Adrenal gland (tissue), 9 donors: ENCODE measurements at regions not wholly inside any gene's neighbourhood (a gene's known extent, or its start where the extent isn't known, plus 50 kb on each side); places are given as distances from the start of the nearest gene placed in this dataset.

Source experiments
- DNase-seq, 7 donors: peaks; one replicate each; pipeline ENCODE4 v3.0.0-alpha.2; 2019 to 2020
- H3K27ac ChIP-seq, 5 donors: fragments of 200-600 bp; sonication (generic) in 4 of 5; 1 replicate in 3 of 5; 2 replicates in 2 of 5; pipeline versions ENCODE4 v1.5.1 to v1.8.0; 2016 to 2020; ENCODE audit warnings: mild to moderate bottlenecking in 1 of 5
- H3K27me3 ChIP-seq: fragments of 200-600 bp; 2 replicates; pipeline ENCODE4 v1.8.0; 2021
- H3K36me3 ChIP-seq, 2 donors: fragments of 200-600 bp; replicated peaks in 1 of 2; 1 replicate in 1 of 2; 2 replicates in 1 of 2; pipeline versions ENCODE4 v1.5.1 to v1.8.0; 2018 to 2022
- H3K4me1 ChIP-seq, 2 donors: fragments of 200-600 bp; replicated peaks in 1 of 2; 1 replicate in 1 of 2; 2 replicates in 1 of 2; pipeline versions ENCODE4 v1.5.1 to v1.8.0; 2018 to 2021
- H3K4me3 ChIP-seq, 4 donors: fragments of 200-600 bp; sonication (generic) in 3 of 4; one replicate each; pipeline ENCODE4 v1.5.1; 2016 to 2018
- H3K9me3 ChIP-seq, 3 donors: fragments of 200-600 bp; sonication (generic) in 1 of 3; replicated peaks in 1 of 3; 1 replicate in 2 of 3; 2 replicates in 1 of 3; pipeline versions ENCODE4 v1.5.1 to v1.8.0; 2016 to 2021
- CTCF ChIP-seq, 6 experiments: fragments of 450-650 bp in 4 of 6; fragments of 200-600 bp in 2 of 6; sonication (generic) in 1 of 6; IDR thresholded peaks; 1 replicate in 5 of 6; 2 replicates in 1 of 6; pipeline versions ENCODE4 v1.5.1 to v1.8.0; 2016 to 2021; ENCODE audit warnings: antibody characterized with exemption in 6 of 6, mild to moderate bottlenecking in 2 of 6, moderate library complexity in 1 of 6
- POLR2A ChIP-seq, 2 donors: fragments of 450-650 bp; IDR thresholded peaks; one replicate each; pipeline ENCODE4 v1.6.1; 2017; ENCODE audit warnings: antibody characterized with exemption in 2 of 2, mild to moderate bottlenecking in 2 of 2, moderate library complexity in 1 of 2
- WGBS, 4 donors: extraction: QIAGEN DNeasy Blood & Tissue Kit in 2 of 4; methylation state at CpG; one replicate each; pipeline versions ENCODE4 v1.1.5 to v1.1.7; 2013 to 2017; 5-methylcytosine and 5-hydroxymethylcytosine counted together
- intact Hi-C, 2 donors: fragments of 100-400 bp; cut with DNase I; formaldehyde crosslinking; loops; one replicate each; pipeline versions ENCODE4 v1.14.1 to v1.15.0; 2022 to 2023
- donor health status: healthy with polysubstance abuse.
- donor health status: Bipolar disorder and iron deficiency.
- donor health status: DM: yes; HTN: yes; CAD: no.
- donor health status: DM: no; HTN: no; CAD: no.
- donor health status: DM: no; HTN: no; CAD: no.

DNA sequence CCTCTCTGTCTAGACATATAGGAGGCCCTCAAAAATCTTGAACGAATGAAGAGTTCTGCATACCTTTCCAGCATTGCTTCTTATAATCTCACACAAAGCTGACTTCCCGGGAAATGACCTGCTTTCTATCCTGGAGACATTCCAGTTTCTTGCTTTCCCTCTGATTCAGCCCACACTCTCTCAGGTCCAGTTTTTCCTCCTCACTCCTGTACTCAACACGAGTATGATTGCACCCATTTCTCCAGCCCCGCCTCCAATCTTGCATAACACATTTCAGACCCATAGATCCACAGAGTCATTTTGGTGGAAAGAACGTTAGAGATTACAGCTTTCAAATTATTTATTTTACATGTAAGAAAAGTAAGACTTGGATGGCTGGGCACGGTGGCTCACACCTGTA is 127.5 kb upstream of the TLR3 start:
- Histone ChIP-seq H3K27me3 (no peaks in the 10 kb centered on the region), H3K9me3 (no peaks in the 10 kb centered on the region), H3K27ac (no peak overlapping the region), H3K36me3 (no peaks in the 10 kb centered on the region), H3K4me1 (peaks cover 0 to 8% of the 10 kb centered on the region in 2 donors), H3K4me3 (no peak overlapping the region)
- WGBS, 4 donors = 51 to 62% (median 58%) methylated on average over 6 of the region's 6 CpGs
- intact Hi-C loops = no loop called here
- DNase-seq = peak in 5 of 7 donors; percentile 37 to 60 (median 54)
- TF ChIP-seq POLR2A (IDR thresholded peaks at IDR 0.05) (no peak), CTCF (IDR thresholded peaks at IDR 0.05) (no peak)

DNA sequence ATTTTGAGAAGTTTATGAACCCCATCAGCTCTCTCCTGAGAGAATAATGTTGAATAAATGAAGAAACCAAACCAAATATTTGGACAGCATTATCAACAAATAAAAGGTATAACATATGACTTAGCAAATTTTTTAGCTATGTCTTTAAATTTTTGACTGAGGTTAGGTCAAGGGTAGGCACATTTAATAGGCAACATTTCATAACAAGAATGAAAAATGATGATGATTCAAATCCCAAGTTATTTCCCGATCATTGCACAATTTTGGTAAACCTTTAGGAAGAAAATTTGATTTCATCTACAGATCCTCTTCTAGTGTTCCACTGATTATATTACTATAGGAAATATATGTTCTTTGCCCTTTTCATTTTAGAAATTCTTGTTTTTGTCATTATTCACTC is 123.7 kb upstream of the TLR3 start:
- Histone ChIP-seq H3K27me3 (no peaks in the 10 kb centered on the region), H3K36me3 (no peaks in the 10 kb centered on the region), H3K4me3 (no peak overlapping the region), H3K9me3 (no peaks in the 10 kb centered on the region), H3K27ac (no peak overlapping the region), H3K4me1 (peaks cover 0 to 8% of the 10 kb centered on the region in 2 donors)
- TF ChIP-seq POLR2A (IDR thresholded peaks at IDR 0.05) = no peak
- TF ChIP-seq CTCF (IDR thresholded peaks at IDR 0.05) = no peak
- WGBS, 4 donors = 27 to 50% (median 38%) methylated on average over 1 of the region's 1 CpG
- no peak for DNase-seq
- intact Hi-C loops = no loop called here

DNA sequence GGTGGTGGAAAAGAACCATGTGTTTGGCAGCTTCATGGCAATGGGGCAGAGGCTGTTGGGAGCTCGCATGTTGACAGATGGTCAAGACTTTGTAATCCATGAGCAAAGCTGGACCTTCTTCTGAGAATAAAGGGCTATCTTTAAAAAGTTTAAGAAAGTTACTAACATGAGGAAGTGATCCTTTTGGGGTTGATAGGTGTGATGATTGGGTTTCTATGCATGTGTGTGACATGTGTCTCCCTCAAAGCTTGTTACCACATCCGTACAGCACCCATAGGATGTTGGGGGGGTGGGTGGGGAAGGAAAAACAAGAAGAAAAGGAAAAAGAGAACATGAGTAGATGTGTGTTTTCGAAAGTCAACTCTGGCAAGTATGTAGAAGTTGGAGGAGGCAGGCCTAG is 123.0 kb upstream of the TLR3 start:
- intact Hi-C loops = no loop called here
- Histone ChIP-seq H3K4me1 (peaks cover 0 to 8% of the 10 kb centered on the region in 2 donors), H3K4me3 (no peak overlapping the region), H3K27ac (peak overlapping the region in 1 of 5 donors; percentile 31), H3K36me3 (no peaks in the 10 kb centered on the region), H3K27me3 (no peaks in the 10 kb centered on the region), H3K9me3 (no peaks in the 10 kb centered on the region)
- WGBS, 4 donors = 86 to 93% (median 89%) methylated on average over 3 of the region's 3 CpGs
- DNase-seq = no peak
- TF ChIP-seq CTCF (IDR thresholded peaks at IDR 0.05) = no peak
- no peak for TF ChIP-seq POLR2A (IDR thresholded peaks at IDR 0.05)

DNA sequence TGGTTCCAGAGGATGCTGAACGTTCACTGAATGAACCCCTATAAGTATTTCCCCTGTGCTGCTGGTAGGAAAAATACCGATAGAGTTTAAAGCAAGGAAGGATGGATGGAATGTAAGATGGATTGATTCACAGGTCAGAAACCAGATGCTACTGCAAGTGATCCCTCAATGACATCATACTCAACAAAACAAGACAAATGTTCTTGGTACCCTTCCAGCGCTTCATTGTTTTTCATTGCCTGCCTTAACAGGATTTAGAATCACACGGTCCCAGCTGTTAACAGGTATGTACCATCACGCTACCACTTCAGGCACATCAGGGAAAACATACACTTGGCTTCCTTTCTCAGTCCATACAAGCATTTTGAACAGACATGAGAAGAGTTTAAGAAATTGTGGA is 118.1 kb upstream of the TLR3 start:
- 79 to 84% (median 81%) methylated on average over 5 of the region's 5 CpGs for WGBS, 4 donors

More for the DNA sequence above, 118.1 kb upstream of the TLR3 start:
- Histone ChIP-seq H3K36me3 (no peaks in the 10 kb centered on the region), H3K27ac (no peak overlapping the region), H3K27me3 (no peaks in the 10 kb centered on the region), H3K4me1 (no peaks in the 10 kb centered on the region), H3K9me3 (no peaks in the 10 kb centered on the region), H3K4me3 (no peak overlapping the region)
- intact Hi-C loops = no loop called here
- TF ChIP-seq CTCF (IDR thresholded peaks at IDR 0.05) (no peak), POLR2A (IDR thresholded peaks at IDR 0.05) (no peak)
- no peak for DNase-seq
